H1 (cell line): ENCODE measurements at regions not wholly inside any gene's neighbourhood (a gene's known extent, or its start where the extent isn't known, plus 50 kb on each side); places are given as distances from the start of the nearest gene placed in this dataset.

Source experiments
- CTCF ChIA-PET: fragments of 300-600 bp; sonication (Branson Sonifier 250); formaldehyde crosslinking; loops from one replicate; lab custom pipeline; 2021; ENCODE audit not compliant: partially characterized antibody; lab: Charles Lee
- POLR2A ChIA-PET: fragments of 300-600 bp; sonication (Branson Sonifier 250); formaldehyde crosslinking; loops from one replicate; lab custom pipeline; 2021; ENCODE audit warnings: inconsistent platforms; ENCODE audit not compliant: partially characterized antibody; lab: Charles Lee
- DNase-seq, 2 experiments: peaks; one replicate each; pipeline versions ENCODE4 v3.0.0 to v3.0.0-alpha.2; 2010 to 2022; ENCODE audit warnings: low spot score in 2 of 2, low read depth in 1 of 2, mixed read lengths in 1 of 2
- FAIRE-seq: peaks from 2 replicates; lab custom pipeline; 2011; peaks lifted over from hg19 to GRCh38; lab: Jason Lieb, UNC
- H2AFZ ChIP-seq: 2 replicates; pipeline ENCODE4 v1.8.1; 2012; ENCODE audit warnings: low read length, inconsistent platforms
- H2AK5ac ChIP-seq: 2 replicates; pipeline ENCODE4 v1.6.1; 2013; ENCODE audit warnings: low read depth, low read length
- H2BK120ac ChIP-seq: replicated peaks from 2 replicates; pipeline ENCODE3; 2013; ENCODE audit warnings: low read depth, low read length, inconsistent platforms
- H2BK12ac ChIP-seq: 2 replicates; pipeline ENCODE4 v1.6.1; 2013; ENCODE audit warnings: low read depth, low read length
- H2BK15ac ChIP-seq: 2 replicates; pipeline ENCODE4 v1.6.1; 2013; ENCODE audit warnings: low read length
- H2BK20ac ChIP-seq: 2 replicates; pipeline ENCODE4 v1.6.1; 2013; ENCODE audit warnings: low read length
- H2BK5ac ChIP-seq: 2 replicates; pipeline ENCODE4 v1.6.1; 2013; ENCODE audit warnings: low read depth, low read length
- H3K14ac ChIP-seq: 2 replicates; pipeline ENCODE4 v1.6.1; 2013; ENCODE audit warnings: inconsistent platforms; ENCODE audit not compliant: insufficient read length
- H3K18ac ChIP-seq: 2 replicates; pipeline ENCODE4 v1.6.1; 2013; ENCODE audit warnings: low read length; ENCODE audit errors: extremely low read depth
- H3K23ac ChIP-seq: 2 replicates; pipeline ENCODE4 v1.6.1; 2013; ENCODE audit warnings: inconsistent platforms; ENCODE audit not compliant: insufficient read length
- H3K23me2 ChIP-seq: 2 replicates; pipeline ENCODE4 v1.6.1; 2013; ENCODE audit warnings: low read depth, low read length
- H3K27ac ChIP-seq: 2 replicates; pipeline ENCODE4 v1.6.1; 2011; ENCODE audit warnings: low read depth, low read length, inconsistent platforms
- H3K27me3 ChIP-seq, 4 experiments: replicated peaks in 1 of 4; 1 replicate in 1 of 4; 2 replicates in 3 of 4; pipeline versions ENCODE4 v1.6.1 to v1.8.1; 2011 to 2013; ENCODE audit warnings: low read length in 3 of 4, mild to moderate bottlenecking in 3 of 4, inconsistent platforms in 2 of 4, mixed read lengths in 2 of 4, moderate library complexity in 1 of 4; ENCODE audit not compliant: control insufficient read depth in 3 of 4, insufficient read depth in 3 of 4; ENCODE audit errors: extremely low read depth in 1 of 4
- H3K36me3 ChIP-seq, 4 experiments: 2 replicates each; pipeline versions ENCODE4 v1.6.1 to v1.8.1; 2011 to 2013; ENCODE audit warnings: mild to moderate bottlenecking in 4 of 4, low read length in 3 of 4, moderate library complexity in 2 of 4, control low read depth in 1 of 4, inconsistent platforms in 1 of 4; ENCODE audit not compliant: insufficient read depth in 4 of 4, control insufficient read depth in 2 of 4
- H3K4ac ChIP-seq: replicated peaks from 2 replicates; pipeline ENCODE3; 2013; ENCODE audit warnings: low read length, low read depth, mixed read lengths, inconsistent platforms; ENCODE audit not compliant: insufficient read length
- H3K4me1 ChIP-seq, 4 experiments: replicated peaks in 1 of 4; 1 replicate in 1 of 4; 2 replicates in 3 of 4; pipeline versions ENCODE4 v1.6.1 to v1.8.1; 2011 to 2013; ENCODE audit warnings: low read length in 3 of 4, inconsistent platforms in 2 of 4, mixed read lengths in 1 of 4; ENCODE audit not compliant: insufficient read depth in 4 of 4, control insufficient read depth in 3 of 4
- H3K4me2 ChIP-seq, 2 experiments: 2 replicates each; pipeline versions ENCODE4 v1.6.1 to v1.8.1; 2011 to 2013; ENCODE audit warnings: low read depth in 2 of 2, low read length in 2 of 2, control low read depth in 1 of 2, inconsistent platforms in 1 of 2, mild to moderate bottlenecking in 1 of 2; ENCODE audit not compliant: insufficient read depth in 1 of 2
- H3K4me3 ChIP-seq, 4 experiments: fragments of 200-600, 300-600 bp in 1 of 4; sonication (generic), shearing (Covaris generic), sonication (Bioruptor Twin) in 1 of 4; 2 replicates each; pipeline versions ENCODE4 v1.5.1 to v1.8.1; 2011 to 2016; ENCODE audit warnings: low read length in 4 of 4, low read depth in 3 of 4, control low read depth in 2 of 4, inconsistent platforms in 2 of 4, mild to moderate bottlenecking in 2 of 4, mixed read lengths in 1 of 4, moderate library complexity in 1 of 4; ENCODE audit not compliant: insufficient read depth in 2 of 4; ENCODE audit errors: extremely low read depth in 1 of 4
- H3K56ac ChIP-seq: replicated peaks from 2 replicates; pipeline ENCODE3; 2013; ENCODE audit warnings: low read depth, mild to moderate bottlenecking, mixed read lengths, low read length, inconsistent platforms; ENCODE audit not compliant: insufficient read length
- H3K79me1 ChIP-seq: 2 replicates; pipeline ENCODE4 v1.6.1; 2013; ENCODE audit warnings: low read depth, low read length, control low read depth
- H3K79me2 ChIP-seq, 2 experiments: 2 replicates each; pipeline versions ENCODE4 v1.6.1 to v1.8.1; 2012 to 2013; ENCODE audit warnings: low read length in 2 of 2, mild to moderate bottlenecking in 2 of 2, inconsistent platforms in 1 of 2; ENCODE audit not compliant: insufficient read depth in 2 of 2, control insufficient read depth in 1 of 2
- H3K9ac ChIP-seq, 4 experiments: replicated peaks in 1 of 4; 1 replicate in 1 of 4; 2 replicates in 3 of 4; pipeline versions ENCODE4 v1.6.1 to v1.8.1; 2011 to 2013; ENCODE audit warnings: low read depth in 3 of 4, low read length in 3 of 4, control low read depth in 2 of 4, mild to moderate bottlenecking in 2 of 4, moderate library complexity in 2 of 4, inconsistent platforms in 1 of 4; ENCODE audit errors: extremely low read depth in 1 of 4
- H3K9me3 ChIP-seq, 2 experiments: 2 replicates each; pipeline versions ENCODE4 v1.6.1 to v1.8.1; 2012 to 2013; ENCODE audit warnings: mild to moderate bottlenecking in 2 of 2, moderate library complexity in 2 of 2, control low read depth in 1 of 2, inconsistent platforms in 1 of 2, low read depth in 1 of 2, low read length in 1 of 2, mixed read lengths in 1 of 2; ENCODE audit not compliant: insufficient read depth in 2 of 2
- H4K20me1 ChIP-seq, 2 experiments: replicated peaks in 1 of 2; 2 replicates each; pipeline versions ENCODE3 to v1.8.1; 2011 to 2013; ENCODE audit warnings: inconsistent platforms in 2 of 2, low read length in 2 of 2, mild to moderate bottlenecking in 1 of 2; ENCODE audit not compliant: insufficient read depth in 2 of 2, control insufficient read depth in 1 of 2
- H4K5ac ChIP-seq: 2 replicates; pipeline ENCODE4 v1.6.1; 2013; ENCODE audit warnings: low read length, low read depth, mixed read lengths, inconsistent platforms; ENCODE audit not compliant: insufficient read length
- H4K8ac ChIP-seq: 2 replicates; pipeline ENCODE4 v1.8.0; 2013; ENCODE audit warnings: mild to moderate bottlenecking, moderate library complexity, low read length, inconsistent platforms; ENCODE audit not compliant: insufficient read depth; ENCODE audit errors: extremely low read depth
- H4K91ac ChIP-seq: replicated peaks from 2 replicates; pipeline ENCODE3; 2013; ENCODE audit warnings: low read length, mixed read lengths, inconsistent platforms; ENCODE audit not compliant: insufficient read length
- CBX8 ChIP-seq: fragments of 300-800, 300-1000 bp; sonication (generic); IDR thresholded peaks from 2 replicates; pipeline ENCODE4 v1.7.1; 2016; ENCODE audit warnings: low read depth, low read length, borderline replicate concordance
- CHD1 ChIP-seq: IDR thresholded peaks from 2 replicates; pipeline ENCODE4 v1.6.1; 2012; ENCODE audit warnings: low read depth, low read length, improper control_type of control experiment
- CHD2 ChIP-seq: IDR thresholded peaks from 2 replicates; pipeline ENCODE4 v1.6.1; 2012; ENCODE audit warnings: low read length, improper control_type of control experiment
- EP300 ChIP-seq, 2 experiments: IDR thresholded peaks; 1 replicate in 1 of 2; 2 replicates in 1 of 2; pipeline ENCODE4 v1.6.1; 2011 to 2012; ENCODE audit warnings: low read depth in 2 of 2, low read length in 2 of 2, mild to moderate bottlenecking in 2 of 2, borderline replicate concordance in 1 of 2, inconsistent platforms in 1 of 2, moderate library complexity in 1 of 2
- EZH2 ChIP-seq: fragments of 200-600 bp; sonication (generic); IDR thresholded peaks from 2 replicates; pipeline ENCODE4 v1.7.1; 2012; ENCODE audit warnings: low read depth, mild to moderate bottlenecking, moderate library complexity, low read length, inconsistent platforms; ENCODE audit not compliant: severe bottlenecking
- RAD21 ChIP-seq, 2 experiments: IDR thresholded peaks in 1 of 2; conservative IDR thresholded peaks in 1 of 2; 2 replicates each; pipeline ENCODE4 v1.6.1; 2011; ENCODE audit warnings: low read depth in 2 of 2, low read length in 2 of 2, improper control_type of control experiment in 1 of 2, inconsistent platforms in 1 of 2, mild to moderate bottlenecking in 1 of 2, moderate library complexity in 1 of 2
- RFX5 ChIP-seq: IDR thresholded peaks from 2 replicates; pipeline ENCODE4 v1.6.1; 2011; ENCODE audit warnings: low read depth, low read length, improper control_type of control experiment, borderline replicate concordance
- RXRA ChIP-seq: IDR thresholded peaks from 2 replicates; pipeline ENCODE4 v1.6.1; 2011; ENCODE audit warnings: low read depth, mild to moderate bottlenecking, low read length, moderate library complexity; ENCODE audit not compliant: insufficient read depth
- SIRT6 ChIP-seq: IDR thresholded peaks from one replicate; pipeline ENCODE4 v1.7.1; 2012; ENCODE audit warnings: low read length, inconsistent platforms
- ZNF274 ChIP-seq: IDR thresholded peaks from 2 replicates; pipeline ENCODE4 v1.7.0; 2012; ENCODE audit warnings: low read length, borderline replicate concordance; ENCODE audit errors: extremely low read depth
- WGBS, 2 experiments: shearing (Covaris generic) in 1 of 2; methylation state at CpG; one replicate each; pipeline versions ENCODE4 v1.1.6 to v1.1.7; 2013 to 2015; ENCODE audit warnings: low lambda C conversion rate in 2 of 2, mixed read lengths in 2 of 2, inconsistent platforms in 1 of 2, low coverage in 1 of 2, missing lambda C conversion rate in 1 of 2; ENCODE audit not compliant: insufficient replicate concordance in 2 of 2, insufficient coverage in 1 of 2, insufficient read length in 1 of 2; ENCODE audit errors: extremely low coverage in 1 of 2, missing lambda C conversion rate in 1 of 2; 5-methylcytosine and 5-hydroxymethylcytosine counted together
- TF ChIP-seq, protein P1 (sequence below): IDR thresholded peaks from 2 replicates; pipeline ENCODE4 v1.6.1; 2011; ENCODE audit warnings: low read depth, mild to moderate bottlenecking, low read length; ENCODE audit not compliant: insufficient read depth
- TF ChIP-seq, protein P2 (sequence below): IDR thresholded peaks from 2 replicates; pipeline ENCODE4 v1.6.1; 2012; ENCODE audit warnings: inconsistent platforms

DNA sequence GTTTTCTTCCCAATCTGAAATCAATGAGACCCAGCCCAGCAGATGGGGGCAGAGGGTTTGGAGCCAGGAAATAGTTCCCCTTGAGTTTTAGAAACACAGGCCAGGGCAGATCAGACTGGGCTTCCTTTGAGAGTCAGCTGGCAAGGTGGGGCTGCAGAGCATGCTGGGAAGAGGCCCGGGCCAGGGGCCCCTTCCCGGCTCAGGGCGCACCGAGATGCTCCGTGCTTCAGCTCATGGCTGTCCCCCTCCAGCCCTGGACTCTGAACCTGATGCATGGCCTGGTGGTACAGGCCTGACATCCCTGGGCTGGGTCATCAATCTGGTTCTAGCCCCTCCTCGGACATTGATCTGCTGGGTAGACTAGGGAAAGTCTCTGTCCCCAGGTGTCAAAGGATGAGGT lies 65.1 kb upstream of the RUNX3 start:
- no peak for TF ChIP-seq CBX8
- no peak for TF ChIP-seq RFX5
- TF ChIP-seq, protein P1, sequence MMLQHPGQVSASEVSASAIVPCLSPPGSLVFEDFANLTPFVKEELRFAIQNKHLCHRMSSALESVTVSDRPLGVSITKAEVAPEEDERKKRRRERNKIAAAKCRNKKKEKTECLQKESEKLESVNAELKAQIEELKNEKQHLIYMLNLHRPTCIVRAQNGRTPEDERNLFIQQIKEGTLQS: no peak
- TF ChIP-seq EP300 (IDR thresholded peaks at IDR 0.05; ENCODE audit: borderline replicate concordance in 1 of 2, low read depth in 2 of 2, low read length in 2 of 2): no peak
- TF ChIP-seq CHD1: no peak
- TF ChIP-seq ZNF274: no peak
- TF ChIP-seq CHD2: no peak
- TF ChIP-seq SIRT6: no peak
- TF ChIP-seq RXRA: no peak
- TF ChIP-seq RAD21 (IDR thresholded peaks at IDR 0.05 in 1 of 2, conservative IDR thresholded peaks at IDR 0.05 in 1 of 2; ENCODE audit: low read depth in 2 of 2, low read length in 2 of 2): no peak
- TF ChIP-seq, protein P2, sequence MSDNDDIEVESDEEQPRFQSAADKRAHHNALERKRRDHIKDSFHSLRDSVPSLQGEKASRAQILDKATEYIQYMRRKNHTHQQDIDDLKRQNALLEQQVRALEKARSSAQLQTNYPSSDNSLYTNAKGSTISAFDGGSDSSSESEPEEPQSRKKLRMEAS: no peak
- no peak for TF ChIP-seq EZH2
- TF ChIP-seq, all 59 proteins: peak for 0
- H3K36me3 ChIP-seq: no peaks in the 10 kb centered on the region
- H3K27ac ChIP-seq: no peak overlapping the region
- no peak overlapping the region for H3K4ac ChIP-seq
- H2AFZ ChIP-seq: no peak overlapping the region
- no peak overlapping the region for H3K56ac ChIP-seq
- DNase-seq (no peak), FAIRE-seq (no peak)
- H4K20me1 ChIP-seq: no peaks in the 10 kb centered on the region
- no peaks in the 10 kb centered on the region for H3K79me1 ChIP-seq
- H4K91ac ChIP-seq: no peak overlapping the region
- H3K9me3 ChIP-seq: no peaks in the 10 kb centered on the region
- H3K23ac ChIP-seq: no peak overlapping the region
- H2BK5ac ChIP-seq: no peak overlapping the region
- no peaks in the 10 kb centered on the region for H3K79me2 ChIP-seq
- no peak overlapping the region for H3K18ac ChIP-seq
- H3K27me3 ChIP-seq: no peaks in the 10 kb centered on the region
- H2BK15ac ChIP-seq: no peak overlapping the region
- H3K9ac ChIP-seq: no peak overlapping the region
- no peak overlapping the region for H3K4me2 ChIP-seq
- no peak overlapping the region for H2BK120ac ChIP-seq
- no peak overlapping the region for H2BK20ac ChIP-seq
- no peak overlapping the region for H3K4me3 ChIP-seq
- H3K4me1 ChIP-seq: 0 out of 7 replicates have a peak, but pooled peaks cover 0 to 2% (median 0%) of the 10 kb centered on the region in 4 experiments
- 91% methylated on average over 6 of the region's 6 CpGs; no CpG with 5 or more reads in 1 of the 2 experiments for WGBS, 2 experiments
- H4K5ac ChIP-seq: no peak overlapping the region
- 0 out of 2 replicates have a peak overlapping the region, but pooled peaks have one; percentile 12 for H4K8ac ChIP-seq
- CTCF ChIA-PET: interaction anchor here (0.7 to 5.3 kb wide), 9 partner anchors 8 to 98 kb away, joined by 3 to 31 read pairs (median 4); no protein-coding TSS in a partner anchor
- no peak overlapping the region for H2BK12ac ChIP-seq
- H3K23me2 ChIP-seq: peaks cover 2% of the 10 kb centered on the region; the same call in 1 of the 2 replicates
- H2AK5ac ChIP-seq: no peak overlapping the region
- POLR2A ChIA-PET: no interaction called here
- no peak overlapping the region for H3K14ac ChIP-seq
